Ovary (tissue), 3 donors: ENCODE measurements at regions not wholly inside any gene's neighbourhood (a gene's known extent, or its start where the extent isn't known, plus 50 kb on each side); places are given as distances from the start of the nearest gene placed in this dataset.
"Not testable (repeated sequence)": the region's sequence is repeated elsewhere in the genome, so short reads cannot be mapped to it uniquely, and the experiment has no call there.

ENCODE experiments used
- POLR2A ChIP-seq: fragments of 450-650 bp; IDR thresholded peaks from one replicate; pipeline ENCODE4 v1.6.1; 2017; ENCODE audit warnings: antibody characterized with exemption, mild to moderate bottlenecking, moderate library complexity
- TF ChIP-seq, protein P1 (sequence below), 3 donors: fragments of 450-650 bp in 2 of 3; fragments of 200-600 bp in 1 of 3; IDR thresholded peaks; one replicate each; pipeline versions ENCODE4 v1.5.1 to v1.8.0; 2016 to 2022; ENCODE audit warnings: antibody characterized with exemption in 3 of 3, mild to moderate bottlenecking in 1 of 3
- donor health status: DM: no; HTN: no; CAD: no.

DNA sequence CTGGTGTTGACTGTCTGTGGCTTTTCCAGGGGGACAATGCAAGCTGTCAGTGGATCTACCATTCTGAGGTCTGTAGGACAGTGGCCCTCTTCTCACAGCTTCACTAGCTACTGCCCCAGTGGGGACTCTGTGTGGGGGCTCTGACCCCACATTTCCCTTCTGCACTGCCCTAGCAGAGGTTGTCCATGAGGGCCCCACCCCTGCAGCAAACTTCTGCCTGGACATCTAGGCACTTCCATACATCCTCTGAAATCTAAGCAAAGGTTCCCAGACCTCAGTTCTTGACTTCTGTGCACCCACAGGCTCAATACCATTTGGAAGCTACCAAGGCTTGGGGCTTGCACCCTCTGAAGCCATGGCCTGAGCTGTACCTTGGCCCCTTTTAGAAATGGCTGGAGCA, 75.8 kb upstream of the KCNE2 start:
- TF ChIP-seq POLR2A = not testable (repeated sequence)
- TF ChIP-seq, protein P1, sequence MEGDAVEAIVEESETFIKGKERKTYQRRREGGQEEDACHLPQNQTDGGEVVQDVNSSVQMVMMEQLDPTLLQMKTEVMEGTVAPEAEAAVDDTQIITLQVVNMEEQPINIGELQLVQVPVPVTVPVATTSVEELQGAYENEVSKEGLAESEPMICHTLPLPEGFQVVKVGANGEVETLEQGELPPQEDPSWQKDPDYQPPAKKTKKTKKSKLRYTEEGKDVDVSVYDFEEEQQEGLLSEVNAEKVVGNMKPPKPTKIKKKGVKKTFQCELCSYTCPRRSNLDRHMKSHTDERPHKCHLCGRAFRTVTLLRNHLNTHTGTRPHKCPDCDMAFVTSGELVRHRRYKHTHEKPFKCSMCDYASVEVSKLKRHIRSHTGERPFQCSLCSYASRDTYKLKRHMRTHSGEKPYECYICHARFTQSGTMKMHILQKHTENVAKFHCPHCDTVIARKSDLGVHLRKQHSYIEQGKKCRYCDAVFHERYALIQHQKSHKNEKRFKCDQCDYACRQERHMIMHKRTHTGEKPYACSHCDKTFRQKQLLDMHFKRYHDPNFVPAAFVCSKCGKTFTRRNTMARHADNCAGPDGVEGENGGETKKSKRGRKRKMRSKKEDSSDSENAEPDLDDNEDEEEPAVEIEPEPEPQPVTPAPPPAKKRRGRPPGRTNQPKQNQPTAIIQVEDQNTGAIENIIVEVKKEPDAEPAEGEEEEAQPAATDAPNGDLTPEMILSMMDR (IDR thresholded peaks at IDR 0.05) = not testable (repeated sequence)
